Fibroblast of the aortic adventitia (primary cell): ENCODE measurements at regions not wholly inside any gene's neighbourhood (a gene's known extent, or its start where the extent isn't known, plus 50 kb on each side); places are given as distances from the start of the nearest gene placed in this dataset.
A peak's percentile ranks its signal among the peaks of the same experiment; 100 is the strongest.

Experiments used
- DNase-seq: peaks from one replicate; pipeline ENCODE4 v3.0.0-alpha.2; 2010; ENCODE audit warnings: low read depth
- H3K4me3 ChIP-seq: 2 replicates; pipeline ENCODE4 v1.5.1; 2011; ENCODE audit warnings: low read depth, mild to moderate bottlenecking, control low read depth, low read length, moderate library complexity
- CTCF ChIP-seq: IDR thresholded peaks from 2 replicates; pipeline ENCODE4 v1.5.1; 2011; ENCODE audit warnings: mild to moderate bottlenecking, low read length, control low read depth, inconsistent platforms; ENCODE audit not compliant: insufficient read depth

GRCh38 chr7:106177300-106177690, 65.2 kb upstream of the SYPL1 start:
- H3K4me3 ChIP-seq: no peak overlapping the region
- DNase-seq: peak; percentile 13
- no peak for TF ChIP-seq CTCF

- peak; percentile 96 for TF ChIP-seq CTCF
- H3K4me3 ChIP-seq: no peak overlapping the region
- DNase-seq: peak; percentile 77
Measured at GRCh38 chr7:106176414-106177299, 64.5 kb upstream of the SYPL1 start.

GRCh38 chr7:106175507-106175906, 63.4 kb upstream of the SYPL1 start:
- no peak for DNase-seq
- TF ChIP-seq CTCF: no peak
- no peak overlapping the region for H3K4me3 ChIP-seq

- no peak overlapping the region for H3K4me3 ChIP-seq
- TF ChIP-seq CTCF: no peak
- no peak for DNase-seq
Measured at GRCh38 chr7:106170651-106171050, 58.5 kb upstream of the SYPL1 start.

GRCh38 chr7:106169821-106170610, 57.9 kb upstream of the SYPL1 start:
- no peak for DNase-seq
- TF ChIP-seq CTCF: no peak
- no peak overlapping the region for H3K4me3 ChIP-seq

- no peak overlapping the region for H3K4me3 ChIP-seq
- TF ChIP-seq CTCF: no peak
- peak; percentile 69 for DNase-seq
Measured at GRCh38 chr7:106167439-106168136, 55.5 kb upstream of the SYPL1 start.
